H1 (cell line): ENCODE measurements at regions not wholly inside any gene's neighbourhood (a gene's known extent, or its start where the extent isn't known, plus 50 kb on each side); places are given as distances from the start of the nearest gene placed in this dataset.

Experiments
- CBX5 ChIP-seq: fragments of 300-800, 300-1000 bp; sonication (generic); IDR thresholded peaks from 2 replicates; pipeline ENCODE4 v1.7.1; 2016; ENCODE audit warnings: antibody characterized with exemption, low read length, low read depth
- CREB1 ChIP-seq: IDR thresholded peaks from 2 replicates; pipeline ENCODE4 v1.6.1; 2012; ENCODE audit warnings: inconsistent platforms
- CTCF ChIP-seq, 3 experiments: IDR thresholded peaks; 1 replicate in 2 of 3; 2 replicates in 1 of 3; pipeline versions ENCODE4 v1.5.1 to v1.6.1; 2011; ENCODE audit warnings: low read length in 3 of 3, mild to moderate bottlenecking in 3 of 3, inconsistent platforms in 2 of 3, low read depth in 1 of 3, moderate library complexity in 1 of 3; ENCODE audit not compliant: insufficient read depth in 1 of 3; ENCODE audit errors: control extremely low read depth in 1 of 3
- E2F6 ChIP-seq: IDR thresholded peaks from 2 replicates; pipeline ENCODE4 v1.6.1; 2012; ENCODE audit warnings: inconsistent platforms
- EGR1 ChIP-seq: IDR thresholded peaks from 2 replicates; pipeline ENCODE4 v1.6.1; 2011; ENCODE audit warnings: low read depth, low read length, borderline replicate concordance
- EP300 ChIP-seq, 2 experiments: IDR thresholded peaks; 1 replicate in 1 of 2; 2 replicates in 1 of 2; pipeline ENCODE4 v1.6.1; 2011 to 2012; ENCODE audit warnings: low read depth in 2 of 2, low read length in 2 of 2, mild to moderate bottlenecking in 2 of 2, borderline replicate concordance in 1 of 2, inconsistent platforms in 1 of 2, moderate library complexity in 1 of 2
- EZH2 ChIP-seq: fragments of 200-600 bp; sonication (generic); IDR thresholded peaks from 2 replicates; pipeline ENCODE4 v1.7.1; 2012; ENCODE audit warnings: low read depth, mild to moderate bottlenecking, moderate library complexity, low read length, inconsistent platforms; ENCODE audit not compliant: severe bottlenecking
- HDAC6 ChIP-seq: IDR thresholded peaks from one replicate; pipeline ENCODE4 v1.7.1; 2012; ENCODE audit warnings: low read depth, mild to moderate bottlenecking, inconsistent platforms, low read length, moderate library complexity
- JUND ChIP-seq: IDR thresholded peaks from 2 replicates; pipeline ENCODE4 v1.6.1; 2011; ENCODE audit warnings: mild to moderate bottlenecking, improper control_type of control experiment, low read length
- POLR2A ChIP-seq, 2 experiments: IDR thresholded peaks; 1 replicate in 1 of 2; 2 replicates in 1 of 2; pipeline ENCODE4 v1.6.1; 2011; ENCODE audit warnings: low read depth in 2 of 2, low read length in 2 of 2, mild to moderate bottlenecking in 2 of 2; ENCODE audit errors: control extremely low read depth in 1 of 2
- RAD21 ChIP-seq, 2 experiments: IDR thresholded peaks in 1 of 2; conservative IDR thresholded peaks in 1 of 2; 2 replicates each; pipeline ENCODE4 v1.6.1; 2011; ENCODE audit warnings: low read depth in 2 of 2, low read length in 2 of 2, improper control_type of control experiment in 1 of 2, inconsistent platforms in 1 of 2, mild to moderate bottlenecking in 1 of 2, moderate library complexity in 1 of 2
- TAF1 ChIP-seq: IDR thresholded peaks from 2 replicates; pipeline ENCODE4 v1.6.1; 2011; ENCODE audit warnings: mild to moderate bottlenecking, low read depth, low read length
- YY1 ChIP-seq: IDR thresholded peaks from 2 replicates; pipeline ENCODE4 v1.6.1; 2011; ENCODE audit warnings: low read depth, mild to moderate bottlenecking, low read length

GRCh38 chr5:91941588-91941987, 558.5 kb upstream of the ARRDC3 start:
- no peak for TF ChIP-seq JUND
- no peak for TF ChIP-seq CTCF (IDR thresholded peaks at IDR 0.05; ENCODE audit: control extremely low read depth in 1 of 3, insufficient read depth in 1 of 3, low read depth in 1 of 3, low read length in 3 of 3)
- TF ChIP-seq HDAC6: no peak
- no peak for TF ChIP-seq TAF1
- no peak for TF ChIP-seq YY1
- TF ChIP-seq E2F6: no peak
- no peak for TF ChIP-seq POLR2A (IDR thresholded peaks at IDR 0.05; ENCODE audit: control extremely low read depth in 1 of 2, low read depth in 2 of 2, low read length in 2 of 2)
- no peak for TF ChIP-seq EZH2
- no peak for TF ChIP-seq RAD21 (IDR thresholded peaks at IDR 0.05 in 1 of 2, conservative IDR thresholded peaks at IDR 0.05 in 1 of 2; ENCODE audit: low read depth in 2 of 2, low read length in 2 of 2)
- TF ChIP-seq CREB1: no peak
- no peak for TF ChIP-seq EP300 (IDR thresholded peaks at IDR 0.05; ENCODE audit: borderline replicate concordance in 1 of 2, low read depth in 2 of 2, low read length in 2 of 2)
- no peak for TF ChIP-seq EGR1
- TF ChIP-seq CBX5: no peak
